ENCODE measurements at regions not wholly inside any gene's neighbourhood (a gene's known extent, or its start where the extent isn't known, plus 50 kb on each side); places are given as distances from the start of the nearest gene placed in this dataset.

DNA sequence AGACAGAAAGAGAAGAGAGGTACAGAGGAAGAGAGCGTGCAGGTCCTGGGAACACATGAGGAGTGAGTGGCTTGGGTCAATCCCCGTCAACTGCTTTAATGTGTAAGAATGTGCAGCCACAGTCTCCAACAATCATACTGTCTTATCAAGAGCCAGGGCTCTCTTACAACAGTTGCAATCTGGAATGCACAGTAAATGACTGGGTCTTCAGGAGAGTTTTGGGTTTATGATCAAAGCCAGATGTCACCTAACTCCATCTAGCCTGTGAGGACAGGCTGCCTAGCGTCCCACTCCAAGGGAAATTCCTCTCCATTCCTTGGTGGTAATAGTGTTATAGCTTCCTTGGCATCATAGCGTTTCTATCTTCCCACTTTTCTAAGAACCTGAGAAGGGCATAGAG, 75.0 kb upstream of the TRIO start:
- TF ChIP-seq TARDBP (IDR thresholded peaks at IDR 0.05): no peak
- TF ChIP-seq ELF4 (IDR thresholded peaks at IDR 0.05): no peak
- no peak for TF ChIP-seq HDGF (IDR thresholded peaks at IDR 0.05; ENCODE audit: borderline replicate concordance)
- TF ChIP-seq, protein P1, sequence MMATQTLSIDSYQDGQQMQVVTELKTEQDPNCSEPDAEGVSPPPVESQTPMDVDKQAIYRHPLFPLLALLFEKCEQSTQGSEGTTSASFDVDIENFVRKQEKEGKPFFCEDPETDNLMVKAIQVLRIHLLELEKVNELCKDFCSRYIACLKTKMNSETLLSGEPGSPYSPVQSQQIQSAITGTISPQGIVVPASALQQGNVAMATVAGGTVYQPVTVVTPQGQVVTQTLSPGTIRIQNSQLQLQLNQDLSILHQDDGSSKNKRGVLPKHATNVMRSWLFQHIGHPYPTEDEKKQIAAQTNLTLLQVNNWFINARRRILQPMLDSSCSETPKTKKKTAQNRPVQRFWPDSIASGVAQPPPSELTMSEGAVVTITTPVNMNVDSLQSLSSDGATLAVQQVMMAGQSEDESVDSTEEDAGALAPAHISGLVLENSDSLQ (IDR thresholded peaks at IDR 0.05): no peak
- TF ChIP-seq NFRKB (IDR thresholded peaks at IDR 0.05): no peak
- TF ChIP-seq FOXM1 (IDR thresholded peaks at IDR 0.05; ENCODE audit: borderline replicate concordance): no peak
- no peak for TF ChIP-seq ZNF384 (IDR thresholded peaks at IDR 0.05)
- TF ChIP-seq L3MBTL2 (conservative IDR thresholded peaks at IDR 0.05): no peak
- no peak for TF ChIP-seq SP1 (IDR thresholded peaks at IDR 0.05)
- no peak for TF ChIP-seq SUZ12 (IDR thresholded peaks at IDR 0.05)

All from HEK293T (cell line).